HEK293T (cell line): ENCODE measurements at regions not wholly inside any gene's neighbourhood (a gene's known extent, or its start where the extent isn't known, plus 50 kb on each side); places are given as distances from the start of the nearest gene placed in this dataset.

Experiments used
- FOXK2 ChIP-seq: fragments of 450-650 bp; IDR thresholded peaks from 2 replicates; pipeline ENCODE4 v1.6.1; 2016; ENCODE audit warnings: mild to moderate bottlenecking
- L3MBTL2 ChIP-seq: fragments of 450-650 bp; conservative IDR thresholded peaks from 2 replicates; pipeline ENCODE4 v1.6.1; 2016; ENCODE audit warnings: mild to moderate bottlenecking
- TF ChIP-seq, protein P1 (sequence below): fragments of 450-650 bp; IDR thresholded peaks from 2 replicates; pipeline ENCODE4 v1.6.1; 2016

DNA sequence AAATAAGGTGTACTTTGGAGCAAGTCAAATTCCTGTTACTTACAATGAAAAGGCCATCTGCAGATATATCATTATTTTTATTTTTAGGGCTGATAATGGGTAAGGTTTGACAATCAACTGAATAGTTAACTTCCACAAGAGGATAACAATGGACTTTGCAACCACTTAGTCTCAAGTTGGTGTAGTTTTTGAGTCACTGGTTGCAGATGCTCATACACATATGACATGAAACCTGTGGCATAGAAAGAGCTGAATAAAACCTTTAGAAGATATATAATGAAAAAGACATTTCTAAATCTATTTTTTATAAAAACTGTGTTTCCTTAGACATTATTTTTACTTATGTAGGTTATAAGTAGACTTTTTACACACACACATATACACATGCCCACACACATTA, 2110.9 kb downstream of the PCDH7 start:
- TF ChIP-seq FOXK2 (no peak), L3MBTL2 (no peak)
- TF ChIP-seq, protein P1, sequence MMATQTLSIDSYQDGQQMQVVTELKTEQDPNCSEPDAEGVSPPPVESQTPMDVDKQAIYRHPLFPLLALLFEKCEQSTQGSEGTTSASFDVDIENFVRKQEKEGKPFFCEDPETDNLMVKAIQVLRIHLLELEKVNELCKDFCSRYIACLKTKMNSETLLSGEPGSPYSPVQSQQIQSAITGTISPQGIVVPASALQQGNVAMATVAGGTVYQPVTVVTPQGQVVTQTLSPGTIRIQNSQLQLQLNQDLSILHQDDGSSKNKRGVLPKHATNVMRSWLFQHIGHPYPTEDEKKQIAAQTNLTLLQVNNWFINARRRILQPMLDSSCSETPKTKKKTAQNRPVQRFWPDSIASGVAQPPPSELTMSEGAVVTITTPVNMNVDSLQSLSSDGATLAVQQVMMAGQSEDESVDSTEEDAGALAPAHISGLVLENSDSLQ: no peak
